HG02885 (cell line): ENCODE measurements at regions not wholly inside any gene's neighbourhood (a gene's known extent, or its start where the extent isn't known, plus 50 kb on each side); places are given as distances from the start of the nearest gene placed in this dataset.
A peak's percentile ranks its signal among the peaks of the same experiment; 100 is the strongest.
"Not testable (repeated sequence)": the region's sequence is repeated elsewhere in the genome, so short reads cannot be mapped to it uniquely, and the experiment has no call there.

Experiments
- ATAC-seq: cut with Tn5 transposase; IDR thresholded peaks from one replicate; pipeline ENCODE4 v1.9.1; 2021; ENCODE audit warnings: mild to moderate bottlenecking; ENCODE audit not compliant: unreplicated experiment, poor library complexity

DNA sequence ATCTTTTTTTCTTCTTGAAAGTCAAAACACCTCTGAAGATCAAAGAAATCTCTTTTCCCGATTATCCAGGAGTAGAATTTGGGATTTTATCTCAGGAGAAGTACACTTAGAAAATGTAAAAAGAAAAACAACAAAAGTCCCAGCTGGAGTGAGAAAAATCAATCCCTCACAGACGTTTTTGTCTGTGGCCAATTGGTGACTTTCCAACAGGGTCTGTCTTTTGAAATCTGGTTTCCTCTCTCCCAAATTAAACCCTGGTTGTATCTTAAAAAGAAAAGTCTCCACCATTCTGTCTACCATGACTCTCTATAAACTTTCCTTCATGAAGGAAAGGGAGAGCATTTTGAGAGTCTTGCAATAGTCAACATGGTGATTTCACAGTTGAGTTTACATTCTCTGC is 88.1 kb downstream of the DACT1 start:
- ATAC-seq = no peak

DNA sequence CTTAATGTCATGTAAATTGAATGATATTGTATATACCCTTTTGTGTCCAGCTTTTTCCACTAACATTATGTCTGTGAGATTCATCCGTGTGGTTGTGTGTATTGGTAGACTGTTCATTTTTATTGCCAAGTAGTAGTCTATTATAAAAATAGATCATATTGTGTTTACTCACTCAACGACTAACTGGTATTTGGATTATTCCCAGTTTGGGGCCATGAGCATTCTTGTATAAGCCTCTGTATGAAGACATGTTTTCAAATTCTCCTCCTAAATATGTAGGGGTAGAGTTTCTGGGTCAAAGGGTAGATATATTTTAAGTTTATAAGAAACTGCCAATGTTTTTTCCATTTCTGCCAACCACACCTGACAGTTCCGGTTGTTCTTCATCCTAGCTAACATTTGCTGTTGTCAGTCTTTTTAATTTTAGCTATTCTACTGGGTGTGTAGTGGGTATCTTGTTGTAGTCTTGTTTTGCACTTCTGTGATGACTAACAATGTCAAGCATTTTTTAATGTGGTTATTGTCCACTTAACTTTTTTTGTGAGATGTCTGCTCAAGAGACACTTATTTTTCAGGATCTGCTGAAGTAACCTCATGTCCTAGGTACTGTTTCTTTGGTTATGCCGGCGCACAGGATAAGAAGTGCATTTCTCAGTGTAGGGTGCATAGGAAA is 93.2 kb downstream of the DACT1 start:
- no peak for ATAC-seq

DNA sequence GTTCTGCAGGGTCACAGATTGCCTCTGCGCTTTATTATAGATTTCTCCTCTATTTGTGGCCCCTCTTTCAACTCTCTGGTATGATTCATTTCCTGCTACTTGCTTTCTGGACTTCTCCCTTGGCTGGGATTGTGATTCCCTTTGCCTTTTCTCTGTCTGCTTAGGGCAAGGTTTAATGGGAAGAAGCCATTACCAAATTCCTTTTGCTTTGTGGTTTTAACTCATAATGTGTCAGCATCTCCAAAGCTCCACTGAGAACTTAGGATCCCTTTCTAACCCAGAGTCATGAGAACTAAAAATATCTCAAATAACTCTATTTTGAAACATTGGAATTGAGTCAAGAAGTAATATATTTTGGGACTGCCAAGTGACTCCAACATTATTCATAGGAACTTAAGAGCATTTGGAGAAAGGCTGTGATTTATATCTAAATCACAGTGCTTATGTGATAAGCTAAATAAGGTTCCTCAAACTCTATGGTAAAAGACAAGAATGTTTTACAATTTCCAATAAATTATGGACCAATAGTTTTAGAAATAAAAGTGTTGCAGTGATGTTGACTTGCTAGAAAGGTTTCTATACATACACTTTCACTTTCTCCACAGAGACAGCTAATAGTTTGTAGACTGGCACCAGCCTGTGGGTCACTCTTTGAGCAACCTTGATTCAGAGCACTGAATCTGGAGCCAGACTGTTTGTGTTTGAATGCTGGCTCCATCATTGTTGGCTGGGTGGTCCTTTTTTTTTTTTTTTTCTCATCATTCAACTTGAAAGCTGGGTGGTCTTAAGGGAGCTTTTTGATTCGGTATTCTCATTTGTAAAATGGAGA is 93.9 kb downstream of the DACT1 start:
- ATAC-seq = no peak

DNA sequence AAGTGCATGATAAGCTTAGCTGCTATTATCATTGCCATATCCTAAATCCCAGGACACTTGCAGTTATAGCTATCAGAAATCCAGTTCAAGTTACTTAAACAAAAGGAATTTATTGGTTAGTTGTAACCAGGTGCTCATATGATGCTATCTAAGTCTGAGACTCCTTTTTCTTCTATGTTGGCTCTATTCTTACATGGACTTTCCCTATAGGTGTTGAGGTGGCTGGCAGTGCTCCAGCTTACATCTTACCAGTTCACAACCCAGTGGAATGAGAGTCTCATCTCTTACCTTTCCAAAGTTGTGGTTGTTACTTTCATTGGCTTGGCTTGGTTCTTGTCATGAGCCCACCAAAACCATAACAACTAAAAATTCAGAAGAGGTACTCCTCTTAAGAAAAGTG is 94.6 kb downstream of the DACT1 start:
- ATAC-seq = no peak

DNA sequence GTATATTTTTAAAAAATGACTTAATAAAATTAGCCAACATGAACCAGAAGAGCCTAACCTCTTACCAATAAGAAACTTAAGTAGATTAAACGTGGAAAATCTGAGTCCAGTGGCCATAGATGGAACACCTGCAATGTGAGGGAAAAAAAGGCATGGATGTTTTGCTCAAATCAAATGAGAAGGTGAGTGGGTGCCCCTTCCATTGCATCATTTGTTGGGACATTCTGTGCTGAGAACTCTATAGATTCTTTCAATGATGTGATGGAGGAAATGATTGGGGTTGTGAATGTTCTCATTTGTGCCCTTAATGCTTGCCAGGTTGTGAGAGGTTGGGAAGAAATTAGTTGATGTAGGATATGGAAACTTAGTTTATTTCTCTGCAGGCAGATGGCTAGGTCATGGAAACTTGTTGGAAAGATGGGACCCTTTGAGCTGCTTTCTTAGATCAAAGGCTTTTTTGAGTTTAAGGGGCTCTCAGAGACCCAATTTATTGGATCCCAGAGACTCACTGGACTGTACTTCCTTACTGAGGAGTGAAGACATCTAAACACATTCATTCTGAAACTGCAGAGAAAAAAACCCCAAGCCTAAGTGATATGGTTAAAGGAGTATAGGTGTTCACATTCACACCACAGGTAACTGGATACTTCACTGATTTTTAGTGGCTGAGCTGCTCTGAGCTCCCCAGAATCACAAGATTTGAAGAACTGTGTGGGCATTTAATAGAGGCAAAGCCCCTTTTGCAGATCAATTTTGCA is 95.9 kb downstream of the DACT1 start:
- peak; percentile 69 for ATAC-seq

DNA sequence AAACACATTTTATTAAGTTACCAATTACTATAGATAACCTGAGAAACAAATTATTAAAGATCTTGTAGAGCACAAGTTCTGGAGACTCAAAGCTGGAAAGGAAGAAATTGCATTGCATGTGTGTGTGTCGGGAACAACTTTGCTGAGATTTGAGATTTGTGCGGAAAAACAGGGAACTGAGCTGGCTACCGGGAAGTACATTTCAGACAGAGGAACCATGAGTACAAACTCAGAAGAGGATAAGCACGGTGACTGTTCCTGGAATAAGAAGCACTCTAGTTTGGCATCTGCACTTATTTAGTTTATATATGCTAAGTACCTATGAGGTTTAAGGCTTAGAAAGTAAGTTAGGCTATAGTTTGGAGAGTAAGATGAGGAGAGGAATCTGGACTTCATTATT is 97.8 kb downstream of the DACT1 start:
- ATAC-seq = no peak

DNA sequence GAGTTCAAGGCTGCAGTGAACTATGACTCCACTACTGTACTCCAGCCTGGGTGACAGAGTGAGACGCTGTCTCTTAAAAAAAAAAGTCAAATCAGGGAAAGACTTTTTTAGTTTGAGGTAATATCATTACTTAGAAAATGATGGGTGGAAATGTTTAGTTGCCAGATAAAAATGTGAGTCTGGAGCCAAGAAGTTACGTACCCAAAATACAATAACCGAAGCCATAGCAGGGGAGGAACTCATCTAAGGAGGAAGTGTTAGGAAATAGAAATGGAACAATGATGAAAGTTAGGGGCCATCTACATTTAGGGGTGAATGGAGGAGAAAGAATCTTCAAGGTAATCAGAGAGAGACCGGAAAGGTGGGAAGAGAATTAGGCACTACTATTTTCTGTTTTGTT is 98.8 kb downstream of the DACT1 start:
- no peak for ATAC-seq

DNA sequence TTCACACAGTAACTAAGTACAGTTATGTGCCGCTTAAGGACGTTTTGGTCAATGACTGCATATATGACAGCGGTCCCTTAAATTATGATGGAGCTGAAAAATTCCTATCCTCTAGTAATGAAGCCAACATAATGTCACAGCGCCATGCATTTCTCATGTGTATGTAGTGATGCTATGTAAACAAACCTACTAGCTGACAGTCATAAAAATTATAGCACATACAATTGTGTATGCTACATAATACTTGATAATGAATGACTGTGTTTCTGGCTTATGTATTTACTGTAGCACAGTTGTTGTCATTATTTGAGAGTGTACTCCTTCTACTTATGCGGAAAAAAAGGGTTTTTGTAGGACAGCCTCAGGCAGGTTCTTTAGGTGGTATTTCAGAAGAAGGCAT is 99.7 kb downstream of the DACT1 start:
- no peak for ATAC-seq

DNA sequence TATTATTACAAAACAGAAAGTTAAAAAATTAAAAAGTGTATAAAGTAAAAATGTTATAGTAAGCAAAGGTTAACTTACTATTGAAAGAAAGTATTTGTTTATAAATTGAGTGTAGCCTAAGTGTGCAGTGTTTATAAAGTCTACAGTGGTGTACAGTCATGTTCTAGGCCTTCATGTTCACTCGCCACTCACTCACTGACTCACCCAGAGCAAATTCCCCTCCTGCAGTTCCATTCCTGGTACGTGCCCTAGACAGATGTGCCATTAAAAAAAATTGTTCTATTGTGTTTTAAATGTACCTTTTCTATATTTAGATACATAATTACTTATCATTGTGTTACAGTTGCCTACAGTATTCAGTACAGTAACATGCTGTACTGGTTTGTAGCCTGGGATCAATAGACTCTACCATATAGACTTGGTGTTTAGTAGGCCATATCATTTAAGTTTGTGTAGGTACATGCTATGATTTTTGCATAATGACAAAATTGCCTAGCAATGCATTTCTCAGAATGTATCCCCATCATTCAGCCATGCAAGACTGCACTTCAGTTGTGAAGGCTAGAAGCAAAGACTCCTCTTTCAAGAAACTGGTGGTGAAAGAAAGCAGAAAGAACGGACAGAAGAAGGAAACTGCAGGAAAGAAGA is 100.6 kb downstream of the DACT1 start:
- no peak for ATAC-seq

DNA sequence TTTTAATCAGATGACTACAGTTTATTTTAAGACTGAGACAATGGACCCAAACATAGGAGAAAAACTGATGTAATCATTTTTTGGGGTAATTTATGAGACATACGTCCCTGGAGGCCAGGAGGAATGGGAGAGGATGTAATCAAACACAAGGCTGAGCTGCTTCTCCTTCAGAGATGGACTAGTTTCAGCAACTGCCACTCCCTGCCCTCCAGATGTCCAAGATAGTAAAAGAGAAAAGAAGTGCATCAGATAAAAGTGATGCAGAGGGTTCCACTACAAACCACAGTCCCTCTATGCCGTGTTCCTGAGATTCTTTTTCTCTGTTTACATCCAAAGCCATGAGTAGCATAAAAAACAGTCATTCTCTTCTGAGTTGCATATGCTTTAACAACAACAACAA is 101.1 kb downstream of the DACT1 start:
- ATAC-seq = no peak

DNA sequence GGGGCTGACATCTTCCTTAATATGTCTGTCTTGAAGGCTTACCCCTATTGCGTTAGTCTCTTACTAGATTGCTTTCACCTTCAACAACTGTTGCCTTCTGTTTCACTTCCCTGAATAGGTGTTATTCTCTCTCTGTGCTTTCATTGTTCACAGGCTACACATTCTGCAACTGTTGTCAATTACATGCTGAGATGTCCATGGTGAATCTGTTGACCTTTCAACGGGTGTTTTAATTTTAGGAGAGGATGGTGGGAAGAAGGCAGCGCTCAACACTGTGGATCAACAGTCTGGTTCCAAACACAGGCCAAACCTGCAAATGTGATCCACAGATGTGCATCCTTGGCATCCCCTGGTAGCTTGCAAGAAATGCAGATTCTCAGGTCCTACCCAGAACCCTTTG is 101.9 kb downstream of the DACT1 start:
- ATAC-seq = peak; percentile 83

DNA sequence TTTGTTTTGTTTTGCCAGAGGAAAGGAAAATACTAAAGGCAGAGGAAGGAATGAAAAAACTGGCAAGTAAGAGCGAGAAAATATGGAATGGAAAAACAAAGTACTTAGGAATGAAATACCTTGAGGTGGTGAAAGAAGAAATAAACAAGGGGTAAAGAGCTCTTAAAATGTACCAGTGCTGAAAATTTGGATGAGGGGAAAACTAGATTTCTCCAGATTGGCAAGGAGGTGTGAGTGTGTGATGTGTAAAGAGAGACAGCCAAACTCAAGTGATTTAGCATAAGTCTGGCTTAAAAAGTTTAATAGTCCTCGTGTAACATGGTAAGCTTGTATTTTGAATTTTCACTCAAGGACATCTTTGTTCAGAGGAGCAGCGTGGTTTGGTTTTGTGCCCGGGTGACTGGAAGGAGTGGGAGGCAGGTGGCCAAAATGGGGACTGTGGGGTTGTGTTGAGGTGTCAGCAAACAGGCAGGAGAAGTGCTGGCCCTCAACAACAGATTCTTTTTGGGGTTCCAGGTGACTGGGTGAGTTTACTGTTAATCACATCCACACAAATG is 102.7 kb downstream of the DACT1 start:
- ATAC-seq = no peak

DNA sequence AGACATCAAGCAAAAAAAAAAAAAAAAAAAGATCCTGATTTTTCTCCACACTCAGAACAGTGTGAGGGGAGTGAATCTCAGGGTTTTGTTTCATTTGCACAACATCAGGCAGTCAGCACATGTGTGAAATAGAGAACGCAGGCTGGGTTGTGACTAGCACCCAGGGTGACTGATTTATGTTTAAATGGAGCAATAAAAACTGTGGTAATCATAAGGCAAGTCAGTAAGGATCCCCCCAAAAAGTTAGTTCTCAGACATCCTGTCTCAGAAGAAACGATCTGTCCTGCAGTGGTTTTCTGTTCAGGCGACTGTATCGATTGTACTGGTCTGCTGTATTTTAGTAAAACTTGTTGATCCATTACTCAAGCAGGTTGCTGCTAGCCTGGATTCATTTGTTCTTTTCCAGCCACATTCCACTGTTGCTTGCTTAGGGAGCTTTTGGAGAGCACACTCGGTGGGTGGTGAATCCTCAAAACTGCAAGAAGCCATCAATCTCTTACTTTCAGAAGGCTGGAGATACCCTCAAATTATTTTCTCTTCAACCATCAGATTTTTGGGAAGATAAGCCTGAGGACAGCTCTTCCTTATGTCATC is 107.1 kb downstream of the DACT1 start:
- no peak for ATAC-seq

DNA sequence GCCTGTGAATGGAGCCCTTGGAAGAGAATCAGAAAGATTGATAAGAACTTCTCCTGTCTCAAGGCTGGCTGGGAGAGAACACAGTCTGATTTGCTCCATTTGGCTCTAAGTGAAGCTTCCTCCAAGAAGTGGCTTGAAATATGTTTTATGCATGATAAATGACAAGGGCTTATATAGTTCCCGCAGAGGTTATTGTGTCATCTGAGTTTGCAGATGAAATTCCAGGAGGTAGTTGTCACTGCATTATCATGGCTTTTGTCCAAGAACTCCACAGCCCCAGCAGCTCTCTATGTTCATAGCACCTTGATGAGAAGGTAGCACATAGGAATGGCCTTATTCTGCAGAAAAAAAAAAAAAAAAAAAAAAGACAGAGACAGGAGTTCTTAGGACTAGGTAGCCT is 108.5 kb downstream of the DACT1 start:
- ATAC-seq = no peak

DNA sequence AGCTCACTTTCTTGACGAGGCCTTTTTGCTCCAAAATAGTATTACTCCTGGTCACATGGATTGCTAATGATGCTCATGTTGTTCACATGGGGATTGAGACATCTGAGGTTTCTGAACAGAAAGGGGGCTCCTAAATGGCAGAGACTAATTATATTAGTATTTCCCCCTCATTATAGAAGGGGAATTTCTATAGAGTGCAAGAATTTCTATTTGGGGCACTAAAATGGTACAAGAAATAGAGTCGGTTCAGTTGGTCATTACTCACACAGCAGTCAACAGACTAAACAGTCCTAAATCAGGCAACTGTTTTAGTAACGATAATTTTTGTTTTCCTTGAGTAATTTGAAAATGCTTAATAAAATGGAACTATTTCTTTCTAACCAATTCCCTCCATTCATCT is 108.9 kb downstream of the DACT1 start:
- no peak for ATAC-seq

DNA sequence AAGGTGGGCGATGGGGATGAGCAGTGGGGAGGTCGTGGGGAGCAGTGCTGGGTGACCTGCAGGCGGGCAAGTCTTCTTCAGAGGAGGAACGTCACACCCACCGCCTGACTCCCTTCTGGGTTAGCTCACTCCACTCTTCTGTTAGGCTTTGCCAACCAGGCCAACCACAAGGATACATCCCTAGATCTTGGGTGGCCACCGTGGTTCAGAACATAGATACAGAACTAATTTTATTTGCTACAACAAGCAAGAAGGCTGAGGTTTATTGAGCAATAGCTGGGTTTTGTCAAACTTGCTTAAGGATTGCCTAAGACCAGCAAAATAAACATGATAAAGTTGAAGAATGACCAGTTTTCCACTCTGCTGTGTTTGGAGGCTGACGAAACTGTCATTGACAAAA is 109.4 kb downstream of the DACT1 start:
- no peak for ATAC-seq

DNA sequence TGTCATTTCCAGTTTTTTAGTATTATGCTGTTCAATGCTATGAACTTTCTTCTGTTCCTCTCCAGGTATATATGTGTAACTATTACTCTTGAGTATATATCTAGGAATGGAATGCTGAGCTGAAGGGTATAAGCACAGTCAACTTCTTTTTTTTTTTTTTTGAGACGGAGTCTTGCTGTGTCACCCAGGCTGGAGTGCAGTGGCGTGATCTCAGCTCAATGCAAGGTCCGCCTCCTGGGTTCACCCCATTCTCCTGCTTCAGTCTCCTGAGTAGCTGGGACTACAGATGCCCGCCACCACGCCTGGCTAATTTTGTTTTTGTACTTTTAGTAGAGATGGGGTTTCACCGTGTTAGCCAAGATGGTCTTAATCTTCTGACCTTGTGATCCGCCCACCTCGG is 110.5 kb downstream of the DACT1 start:
- ATAC-seq = not testable (repeated sequence)

DNA sequence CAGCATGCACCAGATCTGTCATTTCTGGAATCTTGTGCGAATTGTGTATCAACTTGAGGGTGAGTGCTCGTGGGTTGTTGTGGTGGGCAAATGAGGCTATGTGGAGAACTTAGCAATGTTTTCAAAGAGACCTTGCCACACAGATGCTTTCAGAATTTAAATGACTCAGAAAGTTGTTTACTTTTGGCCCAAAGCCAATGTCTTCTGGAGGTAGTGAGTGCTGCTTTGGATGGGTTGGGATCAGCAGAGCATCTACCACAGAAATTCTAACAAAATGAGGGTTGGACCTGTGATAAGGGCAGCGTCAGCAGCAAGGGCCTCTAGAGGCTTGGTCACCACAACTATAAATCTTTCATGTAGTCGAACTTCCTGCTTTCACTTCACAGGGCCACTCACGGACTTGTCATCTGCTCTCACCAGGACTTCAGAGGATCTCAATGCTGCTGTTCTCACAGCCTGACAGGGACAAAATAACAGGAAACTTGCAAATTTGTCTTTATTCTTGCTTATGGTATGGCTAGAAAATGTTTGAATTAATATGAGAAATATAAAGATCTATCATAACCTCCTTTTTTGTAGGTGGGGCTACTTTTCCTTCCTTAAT is 111.4 kb downstream of the DACT1 start:
- ATAC-seq = peak; percentile 78

DNA sequence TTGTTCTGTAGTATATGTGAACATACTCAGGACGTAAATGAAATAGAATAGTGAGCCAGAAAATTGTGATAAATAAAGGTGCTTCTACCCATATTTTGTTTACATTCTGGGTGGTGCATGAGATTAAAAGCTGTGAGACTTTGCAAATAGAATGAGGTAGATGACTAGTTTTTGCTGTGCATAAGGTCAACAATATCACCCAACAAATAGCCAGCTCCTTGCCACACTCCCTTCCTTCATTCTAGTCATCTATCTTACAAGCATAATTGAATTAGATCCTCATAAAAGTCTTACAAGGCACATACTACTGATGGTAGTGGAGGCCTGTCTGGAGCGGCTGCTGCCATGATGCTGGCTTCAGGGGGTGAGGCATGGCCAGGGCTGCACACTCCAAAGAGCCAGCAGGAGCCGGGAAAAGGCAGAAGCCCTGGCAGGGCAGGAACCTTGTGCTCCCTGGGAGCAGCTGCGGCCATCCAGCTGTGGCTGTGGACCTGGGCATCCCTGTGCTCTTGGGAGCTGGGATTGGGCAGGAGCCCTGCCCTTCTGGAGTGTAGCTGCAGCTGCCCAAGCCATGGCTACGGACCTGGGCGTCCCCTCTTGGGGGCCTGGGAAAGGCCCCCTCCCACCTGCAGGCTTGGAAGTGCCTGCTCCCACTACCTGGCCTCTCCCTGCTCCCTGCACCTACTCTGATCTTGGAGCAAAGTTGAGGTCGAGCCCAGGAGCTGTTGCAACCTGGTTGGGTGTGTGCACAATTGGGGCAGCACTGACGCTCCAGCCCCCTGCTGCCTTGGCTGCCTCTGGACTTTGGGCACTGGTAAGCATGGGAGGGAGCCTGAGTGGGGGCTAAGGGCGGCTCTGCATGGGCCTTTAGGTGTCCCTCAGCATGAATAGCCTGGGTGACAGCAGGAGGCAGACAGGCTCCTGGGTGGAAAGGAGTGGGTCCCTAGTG is 112.8 kb downstream of the DACT1 start:
- ATAC-seq = no peak
